ENCODE measurements at regions not wholly inside any gene's neighbourhood (a gene's known extent, or its start where the extent isn't known, plus 50 kb on each side); places are given as distances from the start of the nearest gene placed in this dataset.

DNA sequence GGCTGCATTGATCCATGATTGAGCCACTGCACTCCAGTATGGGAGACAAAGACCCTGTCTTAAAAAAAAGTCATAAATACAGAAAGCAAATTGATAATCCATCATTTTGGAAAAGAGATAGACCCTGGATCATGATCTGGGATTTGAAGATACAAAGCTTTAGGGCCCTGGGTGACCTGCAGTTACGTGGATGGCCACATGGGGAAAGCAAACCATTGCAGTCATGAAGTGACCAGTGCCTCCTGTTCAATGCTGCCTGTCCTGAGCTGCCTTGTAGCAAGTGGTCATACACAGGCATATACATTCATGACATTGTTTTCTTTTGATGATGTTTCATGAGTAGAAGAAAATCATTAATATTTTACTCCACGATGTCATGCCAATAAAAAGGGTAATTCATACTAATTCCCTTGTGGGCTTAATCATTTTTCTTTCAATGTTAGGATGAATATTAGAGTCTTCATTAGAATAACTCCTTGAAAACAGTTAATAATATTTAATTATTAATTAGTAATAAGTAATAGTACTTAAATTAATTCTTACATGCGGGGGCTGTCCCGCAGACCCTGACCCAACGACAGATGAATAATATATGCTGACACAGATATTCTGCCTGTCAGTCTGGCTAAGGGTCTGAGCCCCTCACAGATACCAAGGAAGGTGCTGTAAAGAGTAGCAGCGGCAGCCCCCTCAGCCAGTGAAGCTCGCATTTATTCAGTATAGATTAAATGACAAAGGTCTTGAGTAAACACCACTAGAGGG, 109.0 kb upstream of the UNC13C start:
- H3K4me1 ChIP-seq (ENCODE audit: insufficient read depth), result no peaks in the 10 kb centered on the region
- no peak overlapping the region for H3K27ac ChIP-seq
- no peaks in the 10 kb centered on the region for H3K27me3 ChIP-seq
- no peaks in the 10 kb centered on the region for H3K9me3 ChIP-seq
- H3K4me3 ChIP-seq, result no peak overlapping the region
- intact Hi-C loops (cut with DNase I), result no loop called here
- no peak for TF ChIP-seq POLR2A (IDR thresholded peaks at IDR 0.05)
- no peak for TF ChIP-seq EP300 (IDR thresholded peaks at IDR 0.05)
- TF ChIP-seq, protein P1, sequence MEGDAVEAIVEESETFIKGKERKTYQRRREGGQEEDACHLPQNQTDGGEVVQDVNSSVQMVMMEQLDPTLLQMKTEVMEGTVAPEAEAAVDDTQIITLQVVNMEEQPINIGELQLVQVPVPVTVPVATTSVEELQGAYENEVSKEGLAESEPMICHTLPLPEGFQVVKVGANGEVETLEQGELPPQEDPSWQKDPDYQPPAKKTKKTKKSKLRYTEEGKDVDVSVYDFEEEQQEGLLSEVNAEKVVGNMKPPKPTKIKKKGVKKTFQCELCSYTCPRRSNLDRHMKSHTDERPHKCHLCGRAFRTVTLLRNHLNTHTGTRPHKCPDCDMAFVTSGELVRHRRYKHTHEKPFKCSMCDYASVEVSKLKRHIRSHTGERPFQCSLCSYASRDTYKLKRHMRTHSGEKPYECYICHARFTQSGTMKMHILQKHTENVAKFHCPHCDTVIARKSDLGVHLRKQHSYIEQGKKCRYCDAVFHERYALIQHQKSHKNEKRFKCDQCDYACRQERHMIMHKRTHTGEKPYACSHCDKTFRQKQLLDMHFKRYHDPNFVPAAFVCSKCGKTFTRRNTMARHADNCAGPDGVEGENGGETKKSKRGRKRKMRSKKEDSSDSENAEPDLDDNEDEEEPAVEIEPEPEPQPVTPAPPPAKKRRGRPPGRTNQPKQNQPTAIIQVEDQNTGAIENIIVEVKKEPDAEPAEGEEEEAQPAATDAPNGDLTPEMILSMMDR (IDR thresholded peaks at IDR 0.05), result no peak
- 91 to 94% (median 94%) methylated on average over 7 of the region's 7 CpGs for WGBS, 3 donors
- H3K36me3 ChIP-seq, result no peaks in the 10 kb centered on the region
- no peak for DNase-seq

DNA sequence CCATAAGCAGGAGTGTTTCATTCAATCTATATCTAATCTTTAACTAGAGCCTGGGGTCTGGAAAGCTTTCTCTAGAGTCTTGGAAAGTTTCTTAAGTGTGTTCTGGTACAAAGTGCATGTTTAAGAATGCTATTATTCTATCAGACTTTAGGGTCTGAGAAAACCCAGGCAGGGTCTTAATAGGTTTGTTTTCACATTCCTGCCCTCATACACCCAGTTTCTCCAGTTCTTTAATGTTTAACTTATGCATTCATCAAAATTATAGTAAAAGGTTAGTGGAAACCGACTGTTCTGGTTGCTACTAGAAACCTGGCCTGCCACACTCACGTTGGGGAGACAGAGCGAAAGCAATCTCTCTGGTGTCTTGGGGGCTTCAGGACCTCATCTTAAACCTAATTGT, 102.9 kb upstream of the WDR72 start:
- Histone ChIP-seq H3K36me3 (no peaks in the 10 kb centered on the region), H3K27ac (no peak overlapping the region), H3K4me1 (ENCODE audit: insufficient read depth) (no peaks in the 10 kb centered on the region), H3K4me3 (no peak overlapping the region), H3K27me3 (no peaks in the 10 kb centered on the region), H3K9me3 (no peaks in the 10 kb centered on the region)
- intact Hi-C loops (cut with DNase I), result no loop called here
- no peak for DNase-seq
- TF ChIP-seq EP300 (IDR thresholded peaks at IDR 0.05) (no peak), POLR2A (IDR thresholded peaks at IDR 0.05) (no peak)
- TF ChIP-seq, protein P1 (IDR thresholded peaks at IDR 0.05), result no peak
- 59 to 66% (median 64%) methylated on average over 3 of the region's 3 CpGs for WGBS, 3 donors

DNA sequence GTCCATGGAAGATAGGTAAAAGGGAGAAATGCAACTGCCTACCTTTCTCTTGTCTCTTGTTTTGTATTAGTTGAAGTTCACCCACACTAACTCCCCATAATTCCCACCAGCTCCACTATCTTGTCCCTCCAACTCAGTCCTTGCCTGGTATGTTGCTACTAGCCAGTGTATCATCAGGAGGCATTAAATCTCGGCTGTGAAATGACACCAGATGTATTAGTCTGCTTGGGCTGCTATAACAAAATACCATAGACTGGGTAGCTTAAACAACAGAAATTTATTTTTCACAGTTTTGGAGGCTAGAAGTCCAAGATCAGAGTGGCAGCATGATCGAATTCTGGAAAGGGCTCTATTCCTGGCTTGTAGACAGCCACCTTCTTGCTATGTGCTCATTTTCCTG, 102.3 kb upstream of the WDR72 start:
- intact Hi-C loops (cut with DNase I), result no loop called here
- WGBS, 3 donors, result 57 to 70% (median 63%) methylated on average over 2 of the region's 2 CpGs

GRCh38 chr15:53851110-53851848, 91.8 kb upstream of the WDR72 start:
- intact Hi-C loops (cut with DNase I), result no loop called here
- Histone ChIP-seq H3K36me3 (no peaks in the 10 kb centered on the region), H3K4me3 (no peak overlapping the region), H3K27ac (no peak overlapping the region), H3K27me3 (no peaks in the 10 kb centered on the region), H3K9me3 (no peaks in the 10 kb centered on the region), H3K4me1 (ENCODE audit: insufficient read depth) (no peaks in the 10 kb centered on the region)
- no peak for DNase-seq
- TF ChIP-seq, protein P1 (IDR thresholded peaks at IDR 0.05), result no peak
- no peak for TF ChIP-seq POLR2A (IDR thresholded peaks at IDR 0.05)
- no peak for TF ChIP-seq EP300 (IDR thresholded peaks at IDR 0.05)
- 72 to 77% (median 74%) methylated on average over 7 of the region's 7 CpGs for WGBS, 3 donors

More for the DNA sequence above, 102.3 kb upstream of the WDR72 start:
- TF ChIP-seq POLR2A (IDR thresholded peaks at IDR 0.05) (no peak), EP300 (IDR thresholded peaks at IDR 0.05) (no peak)
- TF ChIP-seq, protein P1 (IDR thresholded peaks at IDR 0.05), result no peak
- H3K27ac ChIP-seq, result no peak overlapping the region
- no peaks in the 10 kb centered on the region for H3K27me3 ChIP-seq
- no peak for DNase-seq
- H3K9me3 ChIP-seq, result no peaks in the 10 kb centered on the region
- no peaks in the 10 kb centered on the region for H3K36me3 ChIP-seq
- no peak overlapping the region for H3K4me3 ChIP-seq
- H3K4me1 ChIP-seq (ENCODE audit: insufficient read depth), result no peaks in the 10 kb centered on the region
